GM12878 (cell line): ENCODE measurements at regions not wholly inside any gene's neighbourhood (a gene's known extent, or its start where the extent isn't known, plus 50 kb on each side); places are given as distances from the start of the nearest gene placed in this dataset.

Experiments used
- ATAC-seq: fragments of 200-7000 bp; cut with Tn5 transposase; 3 replicates; pipeline ENCODE4 v1.9.1; 2020; ENCODE audit warnings: mild to moderate bottlenecking, moderate library complexity
- BruUV-seq: library from RNA; stranded (reverse); fragments of 400-500 nt; replicated peaks from 2 replicates; lab custom pipeline; 2021; lab: Mats Ljungman, UMichigan
- CTCF ChIA-PET: fragments of 300-600 bp; sonication (Branson Sonifier 250); formaldehyde crosslinking; extraction: SDS; loops from one replicate; lab custom pipeline; 2021; ENCODE audit warnings: inconsistent platforms; lab: Yijun Ruan, JAX
- POLR2A ChIA-PET: fragments of 350-600 bp; formaldehyde crosslinking; extraction: SDS; loops from one replicate; lab custom pipeline; 2021; ENCODE audit warnings: inconsistent platforms; lab: Charles Lee
- RAD21 ChIA-PET: fragments of 300-600 bp; sonication (Branson Sonifier 250); formaldehyde crosslinking; loops from one replicate; lab custom pipeline; 2023; ENCODE audit warnings: antibody characterized with exemption; ENCODE audit not compliant: unreplicated experiment; lab: Charles Lee
- SMC1A ChIA-PET: fragments of 300-600 bp; sonication (Branson Sonifier 250); formaldehyde crosslinking; loops from one replicate; lab custom pipeline; 2023; ENCODE audit not compliant: unreplicated experiment, uncharacterized antibody; lab: Charles Lee
- DNase-seq: peaks from one replicate; pipeline ENCODE4 v3.0.0-alpha.2; 2011; ENCODE audit warnings: low read depth, low spot score
- FAIRE-seq: peaks from 3 replicates; lab custom pipeline; 2011; peaks lifted over from hg19 to GRCh38; lab: Jason Lieb, UNC
- H2AFZ ChIP-seq: 2 replicates; pipeline ENCODE4 v1.6.0; 2011; ENCODE audit warnings: low read depth, low read length, control low read depth; ENCODE audit not compliant: control insufficient read depth
- H3K27ac ChIP-seq: 2 replicates; pipeline ENCODE4 v1.5.1; 2011; ENCODE audit warnings: control low read depth; ENCODE audit not compliant: control insufficient read depth, insufficient read depth
- H3K27me3 ChIP-seq, 2 experiments: replicated peaks in 1 of 2; 2 replicates each; pipeline versions ENCODE4 v1.6.0 to v1.6.1; 2011; ENCODE audit warnings: low read length in 1 of 2; ENCODE audit not compliant: control insufficient read depth in 2 of 2, insufficient read depth in 2 of 2
- H3K36me3 ChIP-seq, 2 experiments: 2 replicates each; pipeline ENCODE4 v1.5.1; 2011; ENCODE audit warnings: low read length in 1 of 2; ENCODE audit not compliant: control insufficient read depth in 2 of 2, insufficient read depth in 2 of 2
- H3K4me1 ChIP-seq: 2 replicates; pipeline ENCODE4 v1.6.1; 2011; ENCODE audit warnings: mild to moderate bottlenecking, low read length, moderate library complexity, mixed read lengths; ENCODE audit not compliant: control insufficient read depth, insufficient read depth
- H3K4me2 ChIP-seq: 2 replicates; pipeline ENCODE4 v1.6.0; 2011; ENCODE audit warnings: control low read depth; ENCODE audit not compliant: control insufficient read depth, insufficient read depth
- H3K4me3 ChIP-seq: fragments of 200-600 bp; sonication (generic); 2 replicates; pipeline ENCODE4 v1.5.1; 2016
- H3K79me2 ChIP-seq: 2 replicates; pipeline ENCODE4 v1.6.0; 2011; ENCODE audit warnings: low read length; ENCODE audit not compliant: control insufficient read depth, insufficient read depth
- H3K9ac ChIP-seq: 2 replicates; pipeline ENCODE4 v1.8.0; 2011; ENCODE audit warnings: low read length, control low read depth, mixed read lengths; ENCODE audit not compliant: control insufficient read depth, insufficient read depth
- H3K9me3 ChIP-seq: replicated peaks from 3 replicates; pipeline ENCODE4 v1.5.1; 2011; ENCODE audit warnings: mild to moderate bottlenecking, low read length; ENCODE audit not compliant: control insufficient read depth, insufficient read depth
- H4K20me1 ChIP-seq: 2 replicates; pipeline ENCODE4 v1.6.0; 2011; ENCODE audit not compliant: control insufficient read depth, insufficient read depth
- JUNB ChIP-seq: IDR thresholded peaks from 2 replicates; pipeline ENCODE4 v1.6.1; 2016; ENCODE audit warnings: antibody characterized with exemption, mild to moderate bottlenecking
- MEF2A ChIP-seq: IDR thresholded peaks from 2 replicates; pipeline ENCODE4 v1.6.1; 2011; ENCODE audit warnings: low read depth, mild to moderate bottlenecking, low read length, moderate library complexity; ENCODE audit not compliant: insufficient read depth
- NBN ChIP-seq: fragments of 450-650 bp; IDR thresholded peaks from 2 replicates; pipeline ENCODE4 v1.6.1; 2016
- NFYA ChIP-seq: IDR thresholded peaks from 2 replicates; pipeline ENCODE4 v1.6.1; 2011; ENCODE audit warnings: low read depth, mild to moderate bottlenecking, low read length, improper control_type of control experiment, borderline replicate concordance
- NR2C2 ChIP-seq: IDR thresholded peaks from 2 replicates; pipeline ENCODE4 v1.6.1; 2011; ENCODE audit warnings: borderline replicate concordance, low read depth; ENCODE audit not compliant: control insufficient read depth, insufficient read length
- RB1 ChIP-seq: fragments of 450-650 bp; formaldehyde crosslinking; IDR thresholded peaks from 2 replicates; pipeline ENCODE4 v1.6.1; 2017; ENCODE audit warnings: mild to moderate bottlenecking, borderline replicate concordance
- SMAD1 ChIP-seq: fragments of 450-650 bp; IDR thresholded peaks from 2 replicates; pipeline ENCODE4 v1.6.1; 2018; ENCODE audit warnings: mild to moderate bottlenecking, low read depth; ENCODE audit not compliant: partially characterized antibody
- ZZZ3 ChIP-seq: IDR thresholded peaks from 2 replicates; pipeline ENCODE4 v1.6.1; 2011; ENCODE audit warnings: low read depth; ENCODE audit not compliant: control insufficient read depth, insufficient read length
- WGBS: methylation state at CpG from one replicate; pipeline ENCODE4 v1.1.6; 2016; ENCODE audit warnings: low lambda C conversion rate; ENCODE audit not compliant: insufficient replicate concordance, insufficient coverage; ENCODE audit errors: missing lambda C conversion rate; 5-methylcytosine and 5-hydroxymethylcytosine counted together
- in situ Hi-C: fragments of 300-500 bp; cut with MboI; formaldehyde crosslinking; loops from 9 replicates; pipeline ENCODE4 v1.14.3; 2018; ENCODE audit warnings: mixed read lengths
- intact Hi-C: fragments of 100-400 bp; cut with micrococcal nuclease; formaldehyde crosslinking; loops from one replicate; pipeline ENCODE4 v1.14.2; 2022; ENCODE audit not compliant: unreplicated experiment

GRCh38 chr7:153398370-153398769, 638.8 kb downstream of the ACTR3B start:
- Histone ChIP-seq H3K27me3 (no peaks in the 10 kb centered on the region), H3K4me3 (no peak overlapping the region), H3K27ac (no peak overlapping the region), H3K4me2 (no peak overlapping the region), H3K9me3 (no peaks in the 10 kb centered on the region), H4K20me1 (no peaks in the 10 kb centered on the region), H3K4me1 (no peaks in the 10 kb centered on the region), H2AFZ (no peak overlapping the region), H3K9ac (no peak overlapping the region), H3K36me3 (no peaks in the 10 kb centered on the region), H3K79me2 (no peaks in the 10 kb centered on the region)
- FAIRE-seq, result no peak
- WGBS, result 44% methylated on average over 2 of the region's 2 CpGs
- intact Hi-C loops, result no loop called here
- no peak for DNase-seq
- ChIA-PET RAD21 (no interaction called here), CTCF (no interaction called here), SMC1A (no interaction called here), POLR2A (no interaction called here)
- no peak for ATAC-seq
- in situ Hi-C loops, result no loop called here
- TF ChIP-seq NFYA, result no peak
- BruUV-seq, result no TSS peak

GRCh38 chr7:153398789-153399553, 639.4 kb downstream of the ACTR3B start:
- ChIA-PET CTCF (no interaction called here), SMC1A (no interaction called here), RAD21 (no interaction called here), POLR2A (no interaction called here)
- H4K20me1 ChIP-seq, result no peaks in the 10 kb centered on the region
- H3K9me3 ChIP-seq, result no peaks in the 10 kb centered on the region
- H3K36me3 ChIP-seq, result no peaks in the 10 kb centered on the region
- intact Hi-C loops (no loop called here), in situ Hi-C loops (no loop called here)
- H3K4me1 ChIP-seq, result no peaks in the 10 kb centered on the region
- no peak for DNase-seq
- H3K9ac ChIP-seq, result no peak overlapping the region
- FAIRE-seq, result no peak
- TF ChIP-seq RB1 (no peak), MEF2A (no peak), SMAD1 (no peak), ZZZ3 (no peak), JUNB (no peak), NBN (no peak), NR2C2 (no peak)
- no peaks in the 10 kb centered on the region for H3K27me3 ChIP-seq
- no TSS peak for BruUV-seq
- H3K4me3 ChIP-seq, result no peak overlapping the region
- ATAC-seq, result no peak
- H2AFZ ChIP-seq, result no peak overlapping the region
- no peak overlapping the region for H3K27ac ChIP-seq
- WGBS, result 5% methylated on average over 7 of the region's 8 CpGs
- H3K79me2 ChIP-seq, result no peaks in the 10 kb centered on the region
- H3K4me2 ChIP-seq, result no peak overlapping the region
